ENCODE measurements at regions not wholly inside any gene's neighbourhood (a gene's known extent, or its start where the extent isn't known, plus 50 kb on each side); places are given as distances from the start of the nearest gene placed in this dataset.
"Not testable (repeated sequence)": the region's sequence is repeated elsewhere in the genome, so short reads cannot be mapped to it uniquely, and the experiment has no call there.

DNA sequence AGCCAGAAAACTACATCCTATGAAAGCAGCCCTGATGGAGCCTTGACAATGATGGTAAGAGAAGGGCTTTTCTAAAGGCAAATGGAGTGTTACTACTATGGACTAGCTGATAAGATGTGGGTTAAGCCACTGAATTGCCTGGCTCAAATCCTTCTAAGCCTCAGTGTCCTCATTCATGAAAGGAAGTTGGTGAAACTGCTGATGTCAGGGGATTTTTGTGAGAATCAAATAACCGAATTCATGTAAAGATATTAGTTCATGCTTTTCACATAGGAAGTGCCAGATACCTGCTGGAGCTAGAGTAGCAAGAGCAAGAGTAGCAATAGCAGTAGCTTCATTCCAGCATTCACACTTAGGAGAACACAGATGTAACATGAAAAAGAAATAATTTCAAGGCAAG lies 417.0 kb downstream of the METTL4 start:
- H3K27me3 ChIP-seq, result no peaks in the 10 kb centered on the region
- peak overlapping the region; percentile 41 for H3K27ac ChIP-seq
- TF ChIP-seq, protein P1, sequence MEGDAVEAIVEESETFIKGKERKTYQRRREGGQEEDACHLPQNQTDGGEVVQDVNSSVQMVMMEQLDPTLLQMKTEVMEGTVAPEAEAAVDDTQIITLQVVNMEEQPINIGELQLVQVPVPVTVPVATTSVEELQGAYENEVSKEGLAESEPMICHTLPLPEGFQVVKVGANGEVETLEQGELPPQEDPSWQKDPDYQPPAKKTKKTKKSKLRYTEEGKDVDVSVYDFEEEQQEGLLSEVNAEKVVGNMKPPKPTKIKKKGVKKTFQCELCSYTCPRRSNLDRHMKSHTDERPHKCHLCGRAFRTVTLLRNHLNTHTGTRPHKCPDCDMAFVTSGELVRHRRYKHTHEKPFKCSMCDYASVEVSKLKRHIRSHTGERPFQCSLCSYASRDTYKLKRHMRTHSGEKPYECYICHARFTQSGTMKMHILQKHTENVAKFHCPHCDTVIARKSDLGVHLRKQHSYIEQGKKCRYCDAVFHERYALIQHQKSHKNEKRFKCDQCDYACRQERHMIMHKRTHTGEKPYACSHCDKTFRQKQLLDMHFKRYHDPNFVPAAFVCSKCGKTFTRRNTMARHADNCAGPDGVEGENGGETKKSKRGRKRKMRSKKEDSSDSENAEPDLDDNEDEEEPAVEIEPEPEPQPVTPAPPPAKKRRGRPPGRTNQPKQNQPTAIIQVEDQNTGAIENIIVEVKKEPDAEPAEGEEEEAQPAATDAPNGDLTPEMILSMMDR (IDR thresholded peaks at IDR 0.05), result no peak
- no peaks in the 10 kb centered on the region for H3K36me3 ChIP-seq
- H3K4me1 ChIP-seq (ENCODE audit: control insufficient read depth in 1 of 2, insufficient read depth in 1 of 2, low read depth in 1 of 2, low read length in 1 of 2), result peaks cover 25 to 44% of the 10 kb centered on the region in 2 experiments
- no peaks in the 10 kb centered on the region for H3K9me3 ChIP-seq
- H3K4me3 ChIP-seq (ENCODE audit: low read depth in 1 of 2, low read length in 1 of 2), result no peak overlapping the region

DNA sequence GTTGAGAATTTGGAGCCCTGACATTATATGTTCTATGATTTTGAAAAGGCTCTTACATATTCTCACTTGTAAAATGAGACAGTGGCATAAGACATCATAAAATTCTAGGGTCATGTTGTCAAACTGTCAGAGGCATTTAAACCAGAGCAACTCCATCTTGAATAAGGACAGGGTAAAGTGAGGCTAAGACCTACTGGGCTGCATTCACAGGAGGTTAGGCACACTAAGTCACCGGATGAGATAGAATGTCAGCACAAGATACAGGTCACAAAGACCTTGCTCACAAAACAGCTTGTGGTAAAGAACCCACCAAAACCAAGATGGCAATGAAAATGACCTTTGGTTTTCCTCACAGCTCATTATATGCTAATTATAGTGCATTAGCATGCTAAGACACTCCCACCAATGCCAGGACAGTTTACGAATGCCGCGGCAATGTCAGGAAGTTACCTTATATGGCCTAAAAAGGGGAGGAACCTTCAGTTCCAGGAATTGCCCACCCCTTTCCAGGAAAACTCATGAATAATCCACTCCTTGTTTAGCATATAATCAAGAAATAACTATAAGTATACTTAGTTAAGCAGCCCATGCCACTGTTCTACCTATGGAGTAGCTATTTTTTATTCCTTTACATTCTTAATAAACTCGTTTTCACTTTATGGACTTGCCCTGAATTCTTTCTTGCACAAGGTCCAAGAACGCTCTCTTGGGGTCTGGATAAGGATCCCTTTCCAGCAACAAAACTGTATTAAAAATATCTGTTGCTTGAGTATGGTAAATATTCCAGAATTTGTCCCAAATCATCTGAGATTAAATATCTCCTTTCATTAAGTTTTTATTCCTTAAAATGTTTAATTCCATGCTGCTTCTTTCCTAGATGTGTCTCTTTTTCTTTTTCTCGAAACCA lies 406.4 kb downstream of the METTL4 start:
- TF ChIP-seq, protein P1 (IDR thresholded peaks at IDR 0.05), result no peak
- Histone ChIP-seq H3K36me3 (no peaks in the 10 kb centered on the region), H3K4me1 (ENCODE audit: control insufficient read depth in 1 of 2, insufficient read depth in 1 of 2, low read depth in 1 of 2, low read length in 1 of 2) (no peaks in the 10 kb centered on the region), H3K9me3 (no peaks in the 10 kb centered on the region), H3K27me3 (peaks cover 6% of the 10 kb centered on the region), H3K4me3 (ENCODE audit: low read depth in 1 of 2, low read length in 1 of 2) (no peak overlapping the region), H3K27ac (no peak overlapping the region)

DNA sequence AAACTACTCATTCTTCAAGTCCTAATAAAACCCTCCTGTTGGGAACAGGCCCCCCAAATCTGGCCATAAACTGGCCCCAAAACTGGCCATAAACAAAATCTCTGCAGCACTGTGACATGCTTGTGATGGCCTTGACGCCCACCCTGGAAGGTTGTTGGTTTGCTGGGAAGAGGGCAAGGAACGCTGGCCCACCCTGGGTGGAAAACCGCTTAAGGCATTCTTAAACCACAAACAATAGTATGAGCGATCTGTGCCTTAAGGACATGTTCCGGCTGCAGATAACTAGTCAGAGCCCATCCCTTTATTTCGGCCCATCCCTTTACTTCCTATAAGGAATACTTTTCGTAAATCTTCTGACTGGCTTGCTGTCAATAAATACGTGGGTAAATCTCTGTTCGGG lies 404.4 kb downstream of the METTL4 start:
- peaks cover 21% of the 10 kb centered on the region for H3K27me3 ChIP-seq
- not testable (repeated sequence) for H3K9me3 ChIP-seq; H3K27ac ChIP-seq; H3K4me3 ChIP-seq (ENCODE audit: low read depth in 1 of 2, low read length in 1 of 2); H3K4me1 ChIP-seq (ENCODE audit: control insufficient read depth in 1 of 2, insufficient read depth in 1 of 2, low read depth in 1 of 2, low read length in 1 of 2); H3K36me3 ChIP-seq

DNA sequence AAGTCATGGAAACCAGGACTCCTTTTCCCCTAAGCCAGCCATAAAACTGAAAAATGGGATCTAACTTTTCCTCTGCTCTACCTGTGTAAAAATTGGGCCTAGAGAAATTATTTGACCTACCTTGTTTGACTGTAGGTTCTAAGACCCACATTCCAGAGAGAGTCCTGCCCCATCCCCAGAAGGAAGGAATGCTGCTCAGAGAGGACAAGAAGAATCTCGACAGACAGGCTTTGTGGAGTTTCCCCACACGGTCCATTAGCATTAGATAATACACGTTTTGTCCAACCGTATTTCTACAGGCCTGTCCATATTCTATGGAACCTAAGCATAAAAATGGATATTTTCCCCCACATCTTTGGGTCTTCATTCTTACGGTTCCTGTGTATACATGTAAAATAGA lies 403.3 kb downstream of the METTL4 start:
- H3K4me3 ChIP-seq (ENCODE audit: low read depth in 1 of 2, low read length in 1 of 2), result no peak overlapping the region
- no peaks in the 10 kb centered on the region for H3K9me3 ChIP-seq
- peaks cover 0 to 3% of the 10 kb centered on the region in 2 experiments for H3K4me1 ChIP-seq (ENCODE audit: control insufficient read depth in 1 of 2, insufficient read depth in 1 of 2, low read depth in 1 of 2, low read length in 1 of 2)
- TF ChIP-seq, protein P1 (IDR thresholded peaks at IDR 0.05), result no peak
- no peaks in the 10 kb centered on the region for H3K36me3 ChIP-seq
- peaks cover 21% of the 10 kb centered on the region for H3K27me3 ChIP-seq
- H3K27ac ChIP-seq, result no peak overlapping the region

DNA sequence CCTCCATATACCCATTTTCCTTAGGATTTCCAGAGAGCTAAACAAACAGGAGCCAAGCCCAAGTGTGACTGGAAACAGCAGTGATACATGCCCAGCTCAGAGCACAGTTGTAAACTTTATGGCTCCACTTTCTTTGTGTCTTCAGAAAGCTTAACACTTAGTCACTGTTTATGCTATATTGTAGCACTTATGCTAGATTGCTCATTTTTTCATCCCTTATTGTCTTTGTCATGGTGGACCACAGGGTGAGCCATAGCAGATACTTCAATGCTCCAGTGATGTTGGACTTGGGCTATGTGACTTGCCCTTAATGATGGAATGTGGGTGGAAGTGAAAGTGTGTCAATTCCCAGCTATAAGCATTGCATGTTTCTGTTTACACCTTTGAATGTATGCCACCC lies 401.6 kb downstream of the METTL4 start:
- Histone ChIP-seq H3K4me3 (ENCODE audit: low read depth in 1 of 2, low read length in 1 of 2) (no peak overlapping the region), H3K4me1 (ENCODE audit: control insufficient read depth in 1 of 2, insufficient read depth in 1 of 2, low read depth in 1 of 2, low read length in 1 of 2) (peaks cover 12 to 18% of the 10 kb centered on the region in 2 experiments), H3K27ac (no peak overlapping the region), H3K9me3 (no peaks in the 10 kb centered on the region), H3K36me3 (no peaks in the 10 kb centered on the region), H3K27me3 (peaks cover 20% of the 10 kb centered on the region)
- TF ChIP-seq, protein P1 (IDR thresholded peaks at IDR 0.05), result no peak

DNA sequence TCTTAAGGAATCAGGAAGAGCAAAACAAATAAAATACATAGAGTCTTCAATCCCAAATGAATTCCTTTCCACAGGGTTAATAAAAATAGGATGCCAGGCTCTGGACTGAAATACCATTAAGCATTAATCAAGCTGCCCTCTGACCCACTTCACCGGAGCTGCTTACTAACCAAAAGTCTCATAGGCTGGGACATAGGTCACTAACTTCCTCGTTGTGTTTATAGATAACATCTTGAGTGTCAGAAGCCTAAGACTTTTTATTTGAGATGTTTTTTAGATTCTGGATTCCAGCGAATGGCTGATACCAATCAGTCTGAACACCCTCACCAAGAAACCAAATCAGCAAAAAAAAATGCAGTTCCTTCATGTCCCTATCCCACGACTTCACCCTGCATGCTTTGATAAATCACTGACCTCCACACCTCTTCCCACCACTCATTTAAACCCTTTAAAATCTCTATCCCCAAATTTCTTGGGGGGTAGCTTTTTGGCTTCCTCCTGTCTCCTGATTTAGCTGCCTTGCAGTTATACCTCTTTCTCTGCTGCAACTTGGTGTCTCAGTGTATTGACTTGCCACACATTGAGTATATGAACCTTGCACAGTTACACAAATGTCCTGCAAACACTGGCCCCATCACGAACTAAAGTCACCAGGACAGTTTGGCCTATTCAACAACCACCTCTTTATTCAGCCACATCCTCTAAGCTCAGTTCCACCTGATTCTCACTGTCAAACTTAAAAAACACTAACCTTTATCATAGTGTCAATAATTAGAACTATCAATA lies 399.3 kb downstream of the METTL4 start:
- TF ChIP-seq, protein P1 (IDR thresholded peaks at IDR 0.05), result no peak
- Histone ChIP-seq H3K27me3 (peaks cover 16% of the 10 kb centered on the region), H3K36me3 (no peaks in the 10 kb centered on the region), H3K27ac (no peak overlapping the region), H3K4me3 (ENCODE audit: low read depth in 1 of 2, low read length in 1 of 2) (no peak overlapping the region), H3K9me3 (no peaks in the 10 kb centered on the region), H3K4me1 (ENCODE audit: control insufficient read depth in 1 of 2, insufficient read depth in 1 of 2, low read depth in 1 of 2, low read length in 1 of 2) (peaks cover 12 to 18% of the 10 kb centered on the region in 2 experiments)
